CMK (cell line): ENCODE measurements at regions not wholly inside any gene's neighbourhood (a gene's known extent, or its start where the extent isn't known, plus 50 kb on each side); places are given as distances from the start of the nearest gene placed in this dataset.

Experiments
- DNase-seq: peaks from one replicate; pipeline ENCODE4 v3.0.0-alpha.2; 2010; ENCODE audit warnings: low read depth

DNA sequence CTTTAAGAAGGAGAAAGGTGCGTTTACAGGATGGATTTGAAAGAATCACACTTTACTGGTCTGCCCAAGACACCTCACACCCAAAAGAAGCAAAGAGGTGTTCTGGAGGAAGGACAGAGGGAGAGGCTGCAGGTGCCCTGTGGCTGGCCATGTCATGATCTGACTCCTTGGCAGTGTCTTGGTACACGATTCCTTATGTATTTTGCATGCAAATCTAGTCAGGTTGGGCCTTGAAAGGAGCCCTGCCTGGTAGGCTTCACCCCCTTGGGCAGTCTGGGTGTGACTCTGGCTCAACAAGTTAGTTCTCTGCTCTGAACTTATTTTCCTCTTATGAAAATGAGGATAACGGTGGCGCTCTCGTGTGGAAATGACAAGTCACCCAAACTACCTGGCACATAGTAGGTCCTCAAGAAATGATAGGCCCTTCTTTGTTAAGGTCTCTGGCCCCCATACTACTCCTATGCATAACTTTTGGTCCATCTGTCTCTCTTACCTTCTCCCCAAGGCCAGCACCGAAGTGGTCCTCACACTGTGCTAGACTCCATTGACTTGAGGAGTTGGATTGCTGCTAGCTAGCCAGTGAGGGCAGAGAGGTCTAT, 212.5 kb downstream of the SEMA6A start:
- no peak for DNase-seq

DNA sequence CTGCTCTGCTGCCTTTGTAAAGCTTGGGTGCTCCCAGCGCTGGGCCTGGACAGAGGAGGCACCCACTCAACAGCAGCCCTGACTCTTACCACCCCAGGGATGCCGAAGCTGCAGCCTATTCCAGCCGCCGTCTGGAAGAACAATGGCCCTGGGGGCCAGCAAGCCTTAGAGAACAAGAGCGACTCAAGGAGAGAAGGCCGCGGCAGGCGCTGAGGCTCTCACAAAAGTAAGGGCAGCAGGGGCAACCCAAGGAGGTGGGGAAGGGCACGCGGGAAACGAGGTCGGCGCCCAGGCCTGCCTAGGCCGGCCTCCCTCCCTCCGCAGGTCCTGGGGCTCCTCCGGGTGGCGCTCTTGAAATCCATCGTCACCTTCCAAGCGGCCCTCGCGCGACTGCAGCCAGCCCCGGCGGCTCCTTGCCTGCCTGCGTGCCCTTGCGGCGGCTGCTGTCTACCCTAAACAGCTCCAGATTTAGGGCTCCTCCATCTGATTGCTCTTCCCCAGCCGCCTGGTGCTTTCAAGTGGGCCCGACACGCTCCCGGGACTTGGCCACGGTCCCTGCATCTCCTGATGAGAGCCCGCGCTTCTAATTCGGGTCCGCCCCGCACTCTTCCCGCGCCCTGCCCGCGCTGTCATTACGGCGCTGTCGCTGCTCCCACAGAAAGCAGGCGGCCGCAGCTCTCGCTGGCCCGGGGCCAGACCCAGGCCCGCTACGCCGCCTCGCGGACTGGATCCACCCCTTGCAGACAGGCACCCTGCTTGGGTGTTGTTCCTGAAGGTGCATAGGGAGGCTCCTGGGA, 213.3 kb downstream of the SEMA6A start:
- DNase-seq, result no peak

DNA sequence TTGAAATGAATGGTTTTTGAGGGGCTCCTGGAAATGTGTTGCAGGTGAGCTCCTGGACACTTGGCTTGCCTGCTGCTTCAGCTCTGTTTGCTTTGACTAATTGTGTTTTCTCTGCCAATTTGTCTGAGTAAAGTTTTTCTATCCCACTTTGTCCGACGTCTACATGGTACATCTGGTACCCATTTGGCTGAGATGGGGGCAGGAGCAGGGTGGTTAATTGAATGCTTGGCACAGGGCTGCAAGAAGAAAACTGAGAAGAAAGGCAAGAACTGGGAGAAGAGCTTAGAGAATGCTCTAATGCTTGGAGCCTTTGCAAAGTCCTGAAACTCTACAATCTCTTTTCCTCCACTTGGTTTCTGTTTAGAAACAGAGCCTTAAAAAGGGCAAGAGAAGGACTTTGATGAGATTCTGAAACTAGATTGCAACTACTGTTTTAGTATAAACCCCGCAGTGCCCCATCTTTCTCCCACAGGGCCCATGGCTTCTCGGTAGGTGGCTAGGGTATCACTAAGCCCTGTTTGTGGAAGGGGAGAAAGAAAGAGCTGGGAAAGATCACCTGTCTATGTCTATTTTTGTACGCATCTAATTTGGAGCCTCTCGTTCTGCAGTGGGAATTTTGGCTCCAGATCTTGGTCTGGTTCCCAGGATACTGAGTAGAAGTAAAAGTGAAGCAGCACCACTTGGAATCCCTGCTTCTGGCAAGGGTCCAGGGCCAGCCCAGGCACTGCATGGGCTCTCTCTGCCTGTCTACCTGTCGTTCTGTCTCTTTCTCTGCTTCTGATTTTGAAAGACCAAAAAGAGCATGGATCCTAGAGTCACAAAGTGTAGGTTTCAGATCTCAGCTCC, 214.4 kb downstream of the SEMA6A start:
- DNase-seq, result no peak

DNA sequence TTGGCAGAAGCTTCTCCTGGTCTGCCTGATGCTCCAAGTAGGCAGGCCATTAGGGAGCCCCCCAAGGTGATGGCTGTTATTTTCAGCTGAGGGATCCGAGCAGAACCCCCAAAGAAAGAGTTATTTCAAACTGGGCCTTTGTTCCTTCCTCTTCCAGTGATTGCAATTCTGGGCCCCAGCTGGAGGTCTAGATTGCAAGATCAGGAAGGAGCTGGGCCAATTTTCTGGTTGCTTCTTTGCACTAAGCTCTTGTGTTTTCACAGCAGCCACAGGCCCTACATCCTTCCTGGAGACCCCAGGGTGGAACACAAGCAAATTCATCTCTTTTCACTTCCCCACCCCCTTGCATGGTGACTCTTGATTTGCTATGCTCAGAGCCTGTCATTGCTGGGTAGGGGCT, 215.0 kb downstream of the SEMA6A start:
- peak; percentile 30 for DNase-seq

DNA sequence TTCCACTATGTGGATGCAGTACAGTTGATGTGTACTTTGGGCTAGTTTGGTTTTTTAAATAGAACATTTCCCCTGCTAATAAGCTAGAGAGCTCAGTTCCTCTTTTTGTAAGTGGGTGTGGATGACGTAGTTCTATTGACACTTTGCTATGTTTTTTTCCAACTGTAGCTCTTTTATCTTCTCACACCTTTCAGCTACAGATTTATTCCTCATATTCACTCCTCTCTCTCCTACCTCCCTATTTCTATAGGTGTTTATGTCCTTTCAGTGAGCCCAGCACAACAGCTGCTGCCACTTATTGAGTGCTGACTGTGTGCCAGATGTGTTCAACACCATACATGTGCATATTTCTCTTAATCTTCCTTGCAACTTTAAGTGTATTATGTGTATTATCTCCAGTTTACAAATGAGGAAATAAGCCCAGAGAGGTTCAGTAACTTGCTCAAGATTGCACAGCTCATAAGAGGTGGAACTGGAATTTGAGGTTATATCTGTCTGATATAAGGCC, 215.7 kb downstream of the SEMA6A start:
- no peak for DNase-seq

DNA sequence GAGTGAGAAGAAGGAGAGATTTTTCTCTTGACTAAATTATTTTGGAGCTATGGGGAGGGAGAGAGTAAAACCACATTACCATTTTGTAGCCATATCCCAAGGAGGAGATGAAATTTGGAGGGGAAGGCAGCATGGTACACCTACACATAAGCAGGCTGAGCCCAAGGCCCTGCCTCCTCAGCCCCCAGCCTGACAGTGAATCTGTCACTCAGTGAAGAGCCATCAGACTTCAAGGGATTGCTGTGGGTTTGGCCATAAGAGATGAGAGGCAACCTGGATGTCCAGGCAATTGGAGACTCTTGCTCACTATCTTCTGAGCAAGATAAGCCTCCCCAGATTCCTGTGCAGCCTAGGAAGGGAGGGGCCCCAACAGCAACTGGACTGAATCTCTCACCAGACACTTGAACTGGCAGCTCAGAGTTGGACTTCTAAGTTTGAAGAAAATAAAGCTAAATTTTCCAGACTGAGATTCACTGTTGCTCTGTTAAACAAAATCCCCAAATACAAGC, 216.6 kb downstream of the SEMA6A start:
- no peak for DNase-seq

DNA sequence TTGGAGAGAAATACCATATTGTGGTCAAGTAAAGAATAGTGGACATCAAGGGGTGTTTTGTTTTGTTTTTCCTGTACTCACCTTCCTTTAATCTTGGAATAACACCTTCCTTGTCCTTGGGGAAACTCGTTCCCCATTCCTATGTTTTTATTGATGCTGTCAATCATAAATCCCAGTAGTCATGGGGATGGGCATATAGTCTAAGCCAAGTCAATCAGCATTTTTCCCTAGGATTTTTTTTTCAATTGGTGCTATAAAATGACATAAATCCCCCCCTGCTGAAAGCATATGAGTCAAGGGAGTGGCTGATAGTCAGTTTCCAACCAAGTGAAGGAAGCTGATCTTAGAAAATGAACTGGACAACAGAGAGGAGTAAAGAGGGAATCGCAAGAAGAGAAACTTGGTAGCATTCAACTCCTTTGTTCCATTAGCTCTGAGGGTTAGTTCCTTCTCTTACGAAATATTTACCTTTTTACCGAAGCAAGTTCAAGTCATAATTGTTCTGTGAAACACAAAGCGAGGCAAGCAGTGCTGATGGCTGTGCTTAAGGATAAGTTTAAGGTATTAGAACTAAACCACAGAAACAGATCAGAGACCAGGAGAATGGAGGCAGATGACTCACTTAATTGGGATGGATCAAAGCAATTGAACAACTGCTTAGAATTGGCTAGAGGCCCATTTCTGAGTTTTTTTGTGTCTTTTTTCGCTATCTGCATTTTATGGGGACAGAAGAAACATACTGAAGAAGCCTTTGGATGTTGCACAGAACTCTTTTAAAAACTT, 218.6 kb downstream of the SEMA6A start:
- no peak for DNase-seq

DNA sequence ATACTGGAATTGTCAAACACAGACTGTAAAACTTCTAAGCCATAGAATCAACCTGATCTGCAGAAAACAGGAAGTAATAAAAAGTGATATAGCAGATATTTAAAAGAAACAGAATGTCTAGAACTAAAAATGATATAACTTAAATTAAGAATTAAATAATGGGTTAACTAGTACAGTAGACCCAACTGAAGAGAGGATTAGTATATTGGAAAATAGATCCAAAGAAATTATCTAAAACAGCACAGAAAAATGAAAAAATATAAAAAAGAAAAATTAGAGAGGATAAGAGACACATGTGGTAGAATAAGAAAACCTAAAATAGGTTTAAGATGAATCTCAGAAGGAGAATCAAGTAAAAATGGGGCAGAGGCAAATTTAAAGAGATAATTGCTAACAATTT, 219.9 kb downstream of the SEMA6A start:
- no peak for DNase-seq

DNA sequence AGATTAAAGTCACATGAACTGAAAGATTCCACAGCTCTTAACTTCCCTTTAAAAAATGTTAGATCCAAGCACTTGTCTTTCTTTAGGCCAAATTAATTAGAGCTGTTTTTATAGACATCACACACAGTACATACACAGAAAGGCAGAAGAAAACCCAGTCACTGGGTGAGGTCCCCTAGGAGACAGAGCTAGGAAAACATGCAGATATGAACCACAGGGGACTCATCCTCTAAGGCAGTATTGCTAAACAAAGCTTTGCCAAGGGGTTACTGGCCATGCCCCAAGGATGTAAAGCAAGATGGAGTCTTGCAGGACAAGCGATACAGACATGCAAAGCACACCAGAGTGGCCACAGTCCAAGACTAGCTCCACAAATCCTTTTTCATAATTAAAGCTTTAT, 227.0 kb downstream of the SEMA6A start:
- DNase-seq, result no peak

DNA sequence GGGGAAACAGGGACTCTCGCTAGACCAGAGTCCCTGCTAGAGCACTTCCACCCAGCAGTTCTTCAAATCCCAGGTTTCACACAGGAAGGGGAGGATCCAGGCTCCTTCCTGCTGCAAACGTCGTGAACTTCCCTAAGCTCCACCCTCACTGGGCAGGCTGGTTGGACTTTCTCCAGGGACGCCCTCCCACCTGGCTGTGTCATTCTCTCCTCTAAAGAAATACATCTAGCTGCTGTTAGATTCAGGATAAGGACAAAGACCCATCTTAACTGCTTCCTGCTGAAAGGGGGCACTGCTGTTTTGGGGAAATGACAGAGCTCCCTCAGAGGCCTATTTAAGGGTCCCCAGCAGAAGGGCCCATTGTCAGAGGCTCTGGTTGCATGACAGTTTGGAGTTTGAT, 230.7 kb downstream of the SEMA6A start:
- no peak for DNase-seq
